IMR-90 (cell line): ENCODE measurements at regions not wholly inside any gene's neighbourhood (a gene's known extent, or its start where the extent isn't known, plus 50 kb on each side); places are given as distances from the start of the nearest gene placed in this dataset.

Source experiments
- ATAC-seq: fragments of 200-7000 bp; cut with Tn5 transposase; 2 replicates; pipeline ENCODE4 v1.9.1; 2020; ENCODE audit warnings: low read depth, mild to moderate bottlenecking, moderate library complexity
- BruUV-seq: library from RNA; stranded (reverse); fragments of 400-500 nt; replicated peaks from 2 replicates; lab custom pipeline; 2021; lab: Mats Ljungman, UMichigan
- CTCF ChIA-PET: fragments of 300-600 bp; formaldehyde crosslinking; extraction: SDS; loops from one replicate; lab custom pipeline; 2021; ENCODE audit warnings: antibody characterized with exemption; lab: Yijun Ruan, JAX
- POLR2A ChIA-PET: fragments of 300-600 bp; sonication (Branson Sonifier 250); formaldehyde crosslinking; loops from one replicate; lab custom pipeline; 2022; ENCODE audit warnings: antibody characterized with exemption; ENCODE audit not compliant: unreplicated experiment; lab: Charles Lee
- DNase-seq: peaks from one replicate; pipeline ENCODE4 v3.0.0; 2013
- H2AFZ ChIP-seq: replicated peaks from 2 replicates; pipeline ENCODE3; 2013; ENCODE audit warnings: low read length, mild to moderate bottlenecking; ENCODE audit not compliant: poor library complexity
- H2AK5ac ChIP-seq: 2 replicates; pipeline ENCODE4 v1.6.1; 2013; ENCODE audit warnings: low read depth, low read length, inconsistent platforms
- H2AK9ac ChIP-seq: replicated peaks from 2 replicates; pipeline ENCODE3; 2013; ENCODE audit warnings: mild to moderate bottlenecking, low read depth, low read length, moderate library complexity; ENCODE audit not compliant: poor library complexity
- H2BK120ac ChIP-seq: 2 replicates; pipeline ENCODE4 v1.6.1; 2013; ENCODE audit warnings: low read depth, low read length, inconsistent platforms
- H2BK15ac ChIP-seq: 3 replicates; pipeline ENCODE4 v1.6.1; 2013; ENCODE audit warnings: low read depth, low read length, inconsistent platforms
- H2BK20ac ChIP-seq: 2 replicates; pipeline ENCODE4 v1.6.1; 2013; ENCODE audit warnings: low read depth, mild to moderate bottlenecking, inconsistent platforms, low read length, moderate library complexity
- H2BK5ac ChIP-seq: 2 replicates; pipeline ENCODE4 v1.6.1; 2013; ENCODE audit warnings: mild to moderate bottlenecking, low read depth, low read length, inconsistent platforms; ENCODE audit not compliant: poor library complexity, severe bottlenecking
- H3K14ac ChIP-seq: replicated peaks from 2 replicates; pipeline ENCODE4 v1.6.1; 2013; ENCODE audit warnings: low read depth, low read length, inconsistent platforms
- H3K18ac ChIP-seq: 2 replicates; pipeline ENCODE4 v1.6.1; 2013; ENCODE audit warnings: low read depth, low read length, control low read depth
- H3K23ac ChIP-seq: 2 replicates; pipeline ENCODE4 v1.6.1; 2013; ENCODE audit warnings: low read depth, low read length, inconsistent platforms
- H3K27ac ChIP-seq: 2 replicates; pipeline ENCODE4 v1.5.1; 2013; ENCODE audit warnings: mild to moderate bottlenecking, control low read depth, low read length; ENCODE audit not compliant: insufficient read depth
- H3K27me3 ChIP-seq: 2 replicates; pipeline ENCODE4 v1.6.1; 2013; ENCODE audit warnings: low read length; ENCODE audit not compliant: control insufficient read depth, insufficient read depth
- H3K36me3 ChIP-seq: 2 replicates; pipeline ENCODE4 v1.6.1; 2013; ENCODE audit warnings: low read length, mixed read lengths; ENCODE audit not compliant: control insufficient read depth, insufficient read depth
- H3K4ac ChIP-seq: 2 replicates; pipeline ENCODE4 v1.6.1; 2013; ENCODE audit warnings: low read depth, low read length, inconsistent platforms
- H3K4me1 ChIP-seq: 2 replicates; pipeline ENCODE4 v1.6.1; 2013; ENCODE audit warnings: low read length, mixed read lengths; ENCODE audit not compliant: control insufficient read depth, insufficient read depth
- H3K4me2 ChIP-seq: 2 replicates; pipeline ENCODE4 v1.6.1; 2013; ENCODE audit warnings: low read depth, mild to moderate bottlenecking, control low read depth, low read length, moderate library complexity
- H3K4me3 ChIP-seq: 2 replicates; pipeline ENCODE4 v1.5.1; 2013; ENCODE audit warnings: low read depth, mild to moderate bottlenecking, control low read depth, low read length, moderate library complexity; ENCODE audit not compliant: insufficient read depth
- H3K56ac ChIP-seq: 2 replicates; pipeline ENCODE4 v1.6.1; 2013; ENCODE audit warnings: low read length, inconsistent platforms; ENCODE audit not compliant: insufficient read depth; ENCODE audit errors: extremely low read depth
- H3K79me1 ChIP-seq, 2 experiments: 2 replicates each; pipeline ENCODE4 v1.6.1; 2013; ENCODE audit warnings: low read length in 2 of 2, inconsistent platforms in 1 of 2, low read depth in 1 of 2
- H3K9ac ChIP-seq: 2 replicates; pipeline ENCODE4 v1.6.1; 2013; ENCODE audit warnings: low read depth, low read length, control low read depth
- H3K9me1 ChIP-seq: 2 replicates; pipeline ENCODE4 v1.6.1; 2013; ENCODE audit warnings: low read length, inconsistent platforms; ENCODE audit not compliant: insufficient read depth
- H3K9me3 ChIP-seq: 2 replicates; pipeline ENCODE4 v1.6.1; 2013; ENCODE audit warnings: low read length; ENCODE audit not compliant: control insufficient read depth, insufficient read depth
- H4K20me1 ChIP-seq: 2 replicates; pipeline ENCODE4 v1.6.1; 2013; ENCODE audit warnings: low read length, inconsistent platforms; ENCODE audit not compliant: insufficient read depth
- H4K5ac ChIP-seq: 2 replicates; pipeline ENCODE4 v1.6.1; 2013; ENCODE audit warnings: mild to moderate bottlenecking, low read depth, low read length, control low read depth
- H4K8ac ChIP-seq, 2 experiments: 2 replicates each; pipeline ENCODE4 v1.6.1; 2013; ENCODE audit warnings: low read depth in 2 of 2, low read length in 2 of 2, control low read depth in 1 of 2, inconsistent platforms in 1 of 2
- H4K91ac ChIP-seq: 2 replicates; pipeline ENCODE4 v1.6.1; 2013; ENCODE audit warnings: low read depth, low read length, inconsistent platforms; ENCODE audit not compliant: insufficient read depth
- MAFK ChIP-seq: IDR thresholded peaks from 2 replicates; pipeline ENCODE4 v1.6.1; 2012; ENCODE audit warnings: low read depth, low read length, improper control_type of control experiment
- POLR2A ChIP-seq: IDR thresholded peaks from 2 replicates; pipeline ENCODE4 v1.6.1; 2012; ENCODE audit warnings: mild to moderate bottlenecking, low read depth, low read length
- WGBS, 2 experiments: methylation state at CpG; one replicate each; pipeline versions ENCODE4 v1.1.5 to v1.1.7; 2013; ENCODE audit warnings: missing lambda C conversion rate in 2 of 2; ENCODE audit not compliant: insufficient read length in 1 of 2; ENCODE audit errors: extremely low coverage in 2 of 2; 5-methylcytosine and 5-hydroxymethylcytosine counted together
- dilution Hi-C: fragments of 300-500 bp; cut with HindIII; formaldehyde crosslinking; loops from one replicate; pipeline ENCODE4 v1.14.3; 2018; ENCODE audit warnings: low sequenced_read_pairs; ENCODE audit not compliant: unreplicated experiment
- in situ Hi-C: fragments of 300-500 bp; cut with MboI; formaldehyde crosslinking; loops from 3 replicates; pipeline ENCODE4 v1.14.3; 2019; ENCODE audit warnings: low sequenced_read_pairs, inconsistent platforms, mixed read lengths
- intact Hi-C: fragments of 100-400 bp; cut with micrococcal nuclease; formaldehyde crosslinking; loops from 2 replicates; pipeline ENCODE4 v1.10.0; 2022

DNA sequence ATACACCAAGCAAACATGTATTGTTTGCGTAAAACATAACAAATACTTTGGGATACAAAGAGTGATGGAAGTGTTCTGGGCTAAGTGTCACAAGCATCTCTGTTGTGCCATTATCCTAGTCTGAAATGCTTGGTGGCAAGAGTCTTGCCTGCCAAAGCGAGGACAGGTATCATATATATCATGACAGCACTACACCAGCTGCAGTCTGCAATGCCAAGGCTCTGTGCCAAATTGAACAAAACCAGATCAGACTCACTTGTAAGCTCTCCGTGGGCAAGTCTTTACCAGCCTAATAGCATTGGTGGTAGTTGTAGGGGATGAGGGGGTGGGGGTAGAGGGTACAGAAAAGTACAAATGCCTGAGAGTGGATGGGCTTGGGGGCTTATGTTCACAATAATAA, 119.2 kb downstream of the RWDD3 start:
- H3K79me1 ChIP-seq, result no peaks in the 10 kb centered on the region
- H3K4me1 ChIP-seq, result no peaks in the 10 kb centered on the region
- no peaks in the 10 kb centered on the region for H3K27me3 ChIP-seq
- H3K27ac ChIP-seq, result no peak overlapping the region
- no peak overlapping the region for H2AK9ac ChIP-seq
- no peak overlapping the region for H2AFZ ChIP-seq
- H2BK120ac ChIP-seq, result no peak overlapping the region
- no peak overlapping the region for H3K56ac ChIP-seq
- dilution Hi-C loops, result no loop called here
- H3K4me2 ChIP-seq, result no peak overlapping the region
- in situ Hi-C loops, result no loop called here
- H3K36me3 ChIP-seq, result no peaks in the 10 kb centered on the region
- WGBS, 2 experiments, result no CpG with 5 or more reads among the region's 3 CpGs
- H3K4ac ChIP-seq, result no peak overlapping the region
- no peak overlapping the region for H3K23ac ChIP-seq
- no peaks in the 10 kb centered on the region for H3K9me1 ChIP-seq
- no TSS peak for BruUV-seq
- H4K20me1 ChIP-seq, result no peaks in the 10 kb centered on the region
- intact Hi-C loops, result no loop called here
- no peak overlapping the region for H4K5ac ChIP-seq
- H2AK5ac ChIP-seq, result no peak overlapping the region
- H2BK20ac ChIP-seq, result no peak overlapping the region
- no peak overlapping the region for H4K8ac ChIP-seq
- H4K91ac ChIP-seq, result no peak overlapping the region
- ChIA-PET CTCF (no interaction called here), POLR2A (no interaction called here)
- no peak overlapping the region for H3K14ac ChIP-seq
- H3K18ac ChIP-seq, result no peak overlapping the region
- no peak overlapping the region for H2BK15ac ChIP-seq
- H3K9ac ChIP-seq, result no peak overlapping the region
- no peaks in the 10 kb centered on the region for H3K9me3 ChIP-seq
- no peak for ATAC-seq
- DNase-seq, result no peak
- no peak overlapping the region for H2BK5ac ChIP-seq
- no peak overlapping the region for H3K4me3 ChIP-seq
- TF ChIP-seq POLR2A (no peak), MAFK (no peak)
